ENCODE measurements at regions not wholly inside any gene's neighbourhood (a gene's known extent, or its start where the extent isn't known, plus 50 kb on each side); places are given as distances from the start of the nearest gene placed in this dataset.

GRCh38 chr4:10893395-10893794, 208.8 kb upstream of the CLNK start:
- no peak overlapping the region for H3K4me3 ChIP-seq
- no peaks in the 10 kb centered on the region for H3K27me3 ChIP-seq
- 60 to 76% (median 68%) methylated on average over 2 of the region's 2 CpGs for WGBS, 4 donors
- no peak for TF ChIP-seq POLR2A (IDR thresholded peaks at IDR 0.05)
- TF ChIP-seq CTCF (IDR thresholded peaks at IDR 0.05) = peak in 3 of 6 experiments; percentile 17 to 28 (median 21)
- no peak overlapping the region for H3K27ac ChIP-seq
- no peak for DNase-seq
- H3K9me3 ChIP-seq (replicated peaks in 1 of 3) = no peaks in the 10 kb centered on the region
- H3K36me3 ChIP-seq (replicated peaks in 1 of 2) = no peaks in the 10 kb centered on the region
- H3K4me1 ChIP-seq (replicated peaks in 1 of 2) = no peaks in the 10 kb centered on the region
- intact Hi-C loops (cut with DNase I) = no loop called here

GRCh38 chr4:10891866-10892265, 207.3 kb upstream of the CLNK start:
- Histone ChIP-seq H3K27ac (no peak overlapping the region), H3K27me3 (no peaks in the 10 kb centered on the region), H3K9me3 (replicated peaks in 1 of 3) (no peaks in the 10 kb centered on the region), H3K4me1 (replicated peaks in 1 of 2) (no peaks in the 10 kb centered on the region), H3K36me3 (replicated peaks in 1 of 2) (no peaks in the 10 kb centered on the region), H3K4me3 (no peak overlapping the region)
- intact Hi-C loops (cut with DNase I) = no loop called here
- TF ChIP-seq CTCF (IDR thresholded peaks at IDR 0.05) (no peak), POLR2A (IDR thresholded peaks at IDR 0.05) (no peak)
- no peak for DNase-seq
- 28 to 56% (median 32%) methylated on average over 2 of the region's 2 CpGs for WGBS, 4 donors

- WGBS, 4 donors = 84 to 88% (median 85%) methylated on average over 4 of the region's 4 CpGs
- intact Hi-C loops (cut with DNase I) = no loop called here
Measured at GRCh38 chr4:10889819-10890218, 205.3 kb upstream of the CLNK start.

GRCh38 chr4:10879411-10880110, 195.0 kb upstream of the CLNK start:
- no peaks in the 10 kb centered on the region for H3K27me3 ChIP-seq
- intact Hi-C loops (cut with DNase I) = no loop called here
- no peaks in the 10 kb centered on the region for H3K4me1 ChIP-seq (replicated peaks in 1 of 2)
- H3K36me3 ChIP-seq (replicated peaks in 1 of 2) = no peaks in the 10 kb centered on the region
- no peak for TF ChIP-seq POLR2A (IDR thresholded peaks at IDR 0.05)
- H3K27ac ChIP-seq = no peak overlapping the region
- no peak for DNase-seq
- H3K4me3 ChIP-seq = no peak overlapping the region
- 76 to 88% (median 79%) methylated on average over 4 of the region's 4 CpGs for WGBS, 4 donors
- H3K9me3 ChIP-seq (replicated peaks in 1 of 3) = no peaks in the 10 kb centered on the region

More at GRCh38 chr4:10889819-10890218, 205.3 kb upstream of the CLNK start:
- Histone ChIP-seq H3K27me3 (no peaks in the 10 kb centered on the region), H3K9me3 (replicated peaks in 1 of 3) (no peaks in the 10 kb centered on the region), H3K27ac (no peak overlapping the region), H3K4me1 (replicated peaks in 1 of 2) (no peaks in the 10 kb centered on the region), H3K4me3 (no peak overlapping the region), H3K36me3 (replicated peaks in 1 of 2) (no peaks in the 10 kb centered on the region)
- no peak for DNase-seq
- TF ChIP-seq CTCF (IDR thresholded peaks at IDR 0.05) (no peak), POLR2A (IDR thresholded peaks at IDR 0.05) (no peak)

GRCh38 chr4:10878861-10879260, 194.3 kb upstream of the CLNK start:
- no peaks in the 10 kb centered on the region for H3K27me3 ChIP-seq
- no peaks in the 10 kb centered on the region for H3K36me3 ChIP-seq (replicated peaks in 1 of 2)
- no peaks in the 10 kb centered on the region for H3K4me1 ChIP-seq (replicated peaks in 1 of 2)
- no peak overlapping the region for H3K27ac ChIP-seq
- no peak for DNase-seq
- intact Hi-C loops (cut with DNase I) = no loop called here
- no peaks in the 10 kb centered on the region for H3K9me3 ChIP-seq (replicated peaks in 1 of 3)
- no peak for TF ChIP-seq CTCF (IDR thresholded peaks at IDR 0.05)
- no peak for TF ChIP-seq POLR2A (IDR thresholded peaks at IDR 0.05)
- no peak overlapping the region for H3K4me3 ChIP-seq
- WGBS, 4 donors = 84 to 93% (median 92%) methylated on average over 2 of the region's 2 CpGs

Measured in adrenal gland (tissue), 9 donors.